H1 (cell line): ENCODE measurements at regions not wholly inside any gene's neighbourhood (a gene's known extent, or its start where the extent isn't known, plus 50 kb on each side); places are given as distances from the start of the nearest gene placed in this dataset.

Experiments
- CBX5 ChIP-seq: fragments of 300-800, 300-1000 bp; sonication (generic); IDR thresholded peaks from 2 replicates; pipeline ENCODE4 v1.7.1; 2016; ENCODE audit warnings: antibody characterized with exemption, low read length, low read depth
- CTCF ChIP-seq, 3 experiments: IDR thresholded peaks; 1 replicate in 2 of 3; 2 replicates in 1 of 3; pipeline versions ENCODE4 v1.5.1 to v1.6.1; 2011; ENCODE audit warnings: low read length in 3 of 3, mild to moderate bottlenecking in 3 of 3, inconsistent platforms in 2 of 3, low read depth in 1 of 3, moderate library complexity in 1 of 3; ENCODE audit not compliant: insufficient read depth in 1 of 3; ENCODE audit errors: control extremely low read depth in 1 of 3
- HDAC2 ChIP-seq, 2 experiments: fragments of 300-600 bp in 1 of 2; sonication (generic) in 1 of 2; IDR thresholded peaks; 2 replicates each; pipeline ENCODE4 v1.6.1; 2011 to 2012; ENCODE audit warnings: low read depth in 2 of 2, low read length in 2 of 2, mild to moderate bottlenecking in 2 of 2, moderate library complexity in 2 of 2, borderline replicate concordance in 1 of 2, inconsistent platforms in 1 of 2
- JUN ChIP-seq: IDR thresholded peaks from 2 replicates; pipeline ENCODE4 v1.6.1; 2011; ENCODE audit warnings: low read depth, mild to moderate bottlenecking, improper control_type of control experiment, low read length
- USF2 ChIP-seq: IDR thresholded peaks from 2 replicates; pipeline ENCODE4 v1.6.1; 2011; ENCODE audit warnings: low read length, improper control_type of control experiment

- TF ChIP-seq USF2: no peak
- TF ChIP-seq CBX5: no peak
- no peak for TF ChIP-seq CTCF (IDR thresholded peaks at IDR 0.05; ENCODE audit: control extremely low read depth in 1 of 3, insufficient read depth in 1 of 3, low read depth in 1 of 3, low read length in 3 of 3)
- TF ChIP-seq JUN: no peak
- TF ChIP-seq HDAC2 (IDR thresholded peaks at IDR 0.05; ENCODE audit: borderline replicate concordance in 1 of 2, low read depth in 2 of 2, low read length in 2 of 2): no peak
Measured at GRCh38 chr2:147456779-147457178, 388.1 kb upstream of the ACVR2A start.
